ENCODE measurements at regions not wholly inside any gene's neighbourhood (a gene's known extent, or its start where the extent isn't known, plus 50 kb on each side); places are given as distances from the start of the nearest gene placed in this dataset.
"Not testable (repeated sequence)": the region's sequence is repeated elsewhere in the genome, so short reads cannot be mapped to it uniquely, and the experiment has no call there.

- DNase-seq (ENCODE audit: low spot score): no peak
Observed at GRCh38 chr15:95142531-95142930, 911.2 kb downstream of the MCTP2 start.

- DNase-seq (ENCODE audit: low spot score): no peak
Observed at GRCh38 chr15:95146481-95146880, 915.1 kb downstream of the MCTP2 start.

GRCh38 chr15:95148183-95148582, 916.8 kb downstream of the MCTP2 start:
- no peak for DNase-seq (ENCODE audit: low spot score)

GRCh38 chr15:95149036-95149435, 917.7 kb downstream of the MCTP2 start:
- no peak for DNase-seq (ENCODE audit: low spot score)

DNA sequence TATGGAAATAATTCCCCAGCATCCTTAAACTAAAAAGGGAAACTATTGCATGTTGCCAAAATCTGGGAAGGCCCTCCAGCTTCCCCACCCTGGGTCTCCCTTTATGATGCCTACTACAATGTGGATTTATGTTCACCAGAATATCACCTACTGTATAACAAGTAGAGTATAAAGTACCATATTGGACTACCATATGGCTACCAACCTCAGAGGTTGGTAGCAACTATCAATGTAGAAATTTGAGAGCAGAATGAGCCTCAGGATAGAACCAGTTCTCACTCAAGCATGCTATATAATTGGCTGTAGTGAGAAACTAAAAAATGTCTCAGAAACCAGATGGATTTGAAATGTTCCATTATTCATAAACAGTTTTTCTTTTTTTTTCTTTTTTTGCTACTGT, 918.4 kb downstream of the MCTP2 start:
- DNase-seq (ENCODE audit: low spot score): no peak

GRCh38 chr15:95150466-95150865, 919.1 kb downstream of the MCTP2 start:
- no peak for DNase-seq (ENCODE audit: low spot score)

DNA sequence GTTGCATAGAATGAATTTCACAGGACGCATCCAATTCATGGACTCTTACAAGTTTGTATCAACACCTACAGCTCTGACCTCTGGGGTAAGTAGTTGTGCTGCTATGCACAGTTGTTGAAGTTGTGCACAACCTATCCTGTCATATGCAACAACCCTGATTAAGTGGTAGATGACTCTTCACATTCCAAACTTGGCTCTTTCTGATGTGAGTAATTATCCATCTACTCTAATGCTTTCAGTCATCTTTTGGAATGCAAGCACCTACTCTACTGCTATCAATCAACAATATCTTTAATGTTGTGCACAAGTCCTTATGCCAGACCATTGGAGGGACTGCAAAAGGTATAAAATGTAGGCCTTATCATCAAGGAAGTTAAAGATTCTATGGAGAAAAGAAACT, 921.4 kb downstream of the MCTP2 start:
- DNase-seq (ENCODE audit: low spot score): no peak

- not testable (repeated sequence) for DNase-seq (ENCODE audit: low spot score)
Observed at GRCh38 chr15:95153201-95153600, 921.8 kb downstream of the MCTP2 start.

- no peak for DNase-seq (ENCODE audit: low spot score)
Observed at GRCh38 chr15:95160316-95160715, 929.0 kb downstream of the MCTP2 start.

DNA sequence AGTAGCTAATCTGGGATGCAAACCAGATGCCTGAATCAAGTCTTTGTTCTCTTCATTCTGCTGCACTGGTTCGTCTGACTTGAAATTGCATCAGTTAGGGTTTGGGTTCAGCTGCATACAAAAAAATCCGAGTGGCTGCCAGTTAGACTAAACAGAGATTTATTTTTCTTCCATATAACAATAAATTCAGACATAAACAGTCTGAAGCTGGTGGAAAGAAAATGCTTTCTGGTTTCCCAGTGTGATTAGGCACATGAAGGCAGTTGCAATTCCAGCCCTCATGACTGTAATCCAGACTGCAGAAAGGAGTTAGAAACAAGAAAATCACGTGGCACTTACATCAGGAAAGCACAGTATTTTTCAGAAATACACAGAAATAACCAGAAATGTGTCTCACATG, 930.7 kb downstream of the MCTP2 start:
- DNase-seq (ENCODE audit: low spot score): no peak

GRCh38 chr15:95162531-95162930, 931.2 kb downstream of the MCTP2 start:
- no peak for DNase-seq (ENCODE audit: low spot score)

DNA sequence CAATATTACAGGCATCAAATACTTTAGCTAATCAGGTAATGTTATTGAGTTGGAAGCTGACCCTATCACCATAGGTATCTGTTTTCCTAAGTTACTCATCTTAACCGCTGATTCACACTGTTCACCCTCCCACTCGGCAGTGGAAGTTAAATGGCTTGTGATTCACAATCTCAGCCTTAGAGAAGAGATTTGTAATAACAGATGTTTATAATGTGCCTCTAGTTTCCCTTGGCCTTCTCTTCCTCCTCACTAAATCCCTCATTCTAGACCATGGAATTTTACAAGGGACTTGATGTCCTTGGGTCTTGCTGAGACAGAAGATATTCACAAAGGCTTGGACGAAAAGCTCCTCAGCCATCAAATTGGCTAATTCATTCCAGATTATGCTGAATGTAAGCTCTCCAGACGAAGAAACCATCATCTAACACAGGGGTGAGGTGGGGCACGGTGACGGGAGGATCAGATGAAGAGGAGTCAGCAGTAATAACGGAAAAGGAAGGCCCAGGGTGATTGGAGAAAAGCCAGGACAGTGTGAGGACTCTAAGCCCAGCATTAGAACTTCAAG, 931.7 kb downstream of the MCTP2 start:
- no peak for DNase-seq (ENCODE audit: low spot score)

GRCh38 chr15:95168152-95168551, 936.8 kb downstream of the MCTP2 start:
- no peak for DNase-seq (ENCODE audit: low spot score)

DNA sequence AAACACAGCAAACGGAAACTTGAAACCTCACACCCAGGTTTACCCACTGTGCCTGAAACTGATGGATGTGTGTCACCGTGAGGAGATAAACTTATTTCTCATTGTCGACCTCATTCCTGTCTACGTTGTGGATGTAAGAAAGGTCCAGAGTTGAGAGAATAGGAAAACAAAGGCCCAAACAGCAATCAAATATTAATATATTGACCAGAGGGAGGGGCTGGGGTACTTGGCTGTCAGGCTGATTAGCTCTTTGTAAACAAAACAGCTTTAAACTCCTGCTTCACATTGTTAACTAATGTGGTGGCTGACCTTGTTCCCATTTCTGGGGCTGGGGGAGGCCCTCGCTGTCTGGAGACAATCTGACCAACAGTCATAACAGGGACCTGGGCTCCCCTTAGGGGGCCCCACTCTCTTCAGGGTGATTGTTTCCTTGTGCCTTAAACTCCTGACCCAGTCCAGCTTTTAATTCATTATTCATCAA, 937.6 kb downstream of the MCTP2 start:
- DNase-seq (ENCODE audit: low spot score): no peak

- DNase-seq (ENCODE audit: low spot score): no peak
Observed at GRCh38 chr15:95169541-95170459, 938.4 kb downstream of the MCTP2 start.

DNA sequence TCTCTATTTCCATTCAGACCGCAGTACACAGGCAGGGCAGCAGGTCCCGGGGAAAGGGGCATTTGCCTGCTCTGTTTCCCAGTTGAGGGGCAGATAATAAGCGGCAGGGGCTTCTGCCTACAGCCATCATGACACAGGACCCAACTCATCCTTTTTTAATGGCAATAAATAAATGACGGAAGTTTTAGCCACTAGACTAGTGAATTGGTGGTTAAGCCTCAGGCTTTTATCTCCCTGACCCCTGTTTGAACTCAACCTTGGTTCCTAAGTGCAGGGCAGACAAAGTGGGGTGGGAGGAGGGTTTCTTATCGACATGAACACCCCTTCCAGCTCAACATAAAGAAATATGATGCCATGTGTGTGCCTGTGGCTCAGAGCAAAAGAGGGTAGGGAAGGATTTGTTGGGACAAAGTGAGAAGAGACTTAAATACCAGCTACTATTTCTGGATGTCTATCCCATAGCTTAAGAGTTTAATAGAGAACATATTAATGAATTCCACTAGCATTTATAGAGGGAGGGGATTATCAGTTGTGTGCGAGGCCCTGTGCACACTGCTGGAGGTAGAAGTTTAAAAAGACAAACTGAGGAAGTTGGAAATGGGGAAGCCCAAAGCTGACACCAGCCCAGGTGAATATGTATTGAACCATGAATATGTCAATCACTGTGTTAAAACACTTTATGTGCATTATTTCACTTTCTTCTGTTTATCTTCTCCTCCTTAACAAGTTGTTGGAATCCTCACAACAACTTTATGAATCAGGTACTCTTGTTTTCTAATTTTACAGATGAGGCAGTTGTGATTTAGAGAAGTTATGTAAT, 939.4 kb downstream of the MCTP2 start:
- DNase-seq (ENCODE audit: low spot score): no peak

- no peak for DNase-seq (ENCODE audit: low spot score)
Observed at GRCh38 chr15:95171564-95171963, 940.2 kb downstream of the MCTP2 start.

- no peak for DNase-seq (ENCODE audit: low spot score)
Observed at GRCh38 chr15:95174301-95175259, 943.2 kb downstream of the MCTP2 start.

GRCh38 chr15:95175914-95176658, 944.7 kb downstream of the MCTP2 start:
- no peak for DNase-seq (ENCODE audit: low spot score)

DNA sequence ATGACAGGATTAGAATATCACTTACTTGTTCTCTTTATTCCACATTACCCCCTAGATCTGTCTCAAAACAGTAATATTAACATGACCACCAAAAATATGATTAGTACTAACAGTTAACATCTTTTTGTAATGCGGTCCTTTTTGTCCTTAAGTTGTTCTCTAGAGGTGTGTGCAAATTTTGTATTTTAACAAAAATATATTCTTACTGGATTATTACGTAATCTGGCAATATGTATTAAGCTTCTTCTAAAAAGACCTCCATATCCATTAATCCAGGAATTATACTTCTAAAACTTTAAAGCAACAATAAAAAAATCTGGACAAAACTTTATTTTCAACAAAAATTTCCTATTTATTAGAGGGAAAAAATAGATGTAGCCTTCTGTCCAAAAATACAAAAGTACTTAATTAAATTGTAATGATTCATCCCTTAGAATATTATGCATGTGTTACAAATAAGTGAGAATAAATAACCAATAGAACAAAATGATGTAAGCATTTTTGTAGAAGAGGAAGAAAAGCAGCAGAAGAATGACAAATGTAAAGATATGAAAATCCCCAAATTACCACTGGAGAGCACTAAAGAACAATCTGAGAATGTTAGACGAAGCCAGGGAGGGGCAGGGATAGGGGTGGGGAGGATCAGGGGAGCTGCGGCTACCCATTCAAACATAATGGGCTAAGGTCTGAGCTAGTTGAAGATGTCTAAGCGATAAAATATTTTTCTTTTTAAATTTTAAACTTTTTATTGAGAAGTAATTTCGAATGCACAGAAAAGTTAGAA, 945.6 kb downstream of the MCTP2 start:
- no peak for DNase-seq (ENCODE audit: low spot score)

Data from globus pallidus (tissue), 1 donor.